HG02852 (cell line): ENCODE measurements at regions not wholly inside any gene's neighbourhood (a gene's known extent, or its start where the extent isn't known, plus 50 kb on each side); places are given as distances from the start of the nearest gene placed in this dataset.

Source experiments
- ATAC-seq: cut with Tn5 transposase; IDR thresholded peaks from one replicate; pipeline ENCODE4 v1.9.1; 2021; ENCODE audit warnings: mild to moderate bottlenecking, moderate library complexity; ENCODE audit not compliant: unreplicated experiment

DNA sequence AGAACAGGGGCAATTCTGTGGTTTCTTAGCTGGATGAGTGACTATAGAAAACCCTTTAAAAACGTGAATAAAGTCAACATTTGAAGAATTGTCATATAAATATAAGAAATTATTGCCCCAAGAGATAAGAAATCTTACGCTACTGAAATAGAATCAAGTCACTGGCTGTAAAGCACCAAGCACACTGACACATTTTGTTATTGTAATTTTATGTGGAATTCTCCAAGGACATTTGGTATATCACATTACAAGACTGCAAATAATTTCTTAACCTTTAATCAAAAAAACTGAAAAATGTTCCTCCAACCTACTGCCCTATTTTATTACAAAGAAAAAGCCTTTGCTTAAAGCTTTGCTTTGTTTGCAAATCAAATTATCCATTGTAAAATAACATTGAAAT lies 383.3 kb downstream of the IPMK start:
- ATAC-seq, result no peak

DNA sequence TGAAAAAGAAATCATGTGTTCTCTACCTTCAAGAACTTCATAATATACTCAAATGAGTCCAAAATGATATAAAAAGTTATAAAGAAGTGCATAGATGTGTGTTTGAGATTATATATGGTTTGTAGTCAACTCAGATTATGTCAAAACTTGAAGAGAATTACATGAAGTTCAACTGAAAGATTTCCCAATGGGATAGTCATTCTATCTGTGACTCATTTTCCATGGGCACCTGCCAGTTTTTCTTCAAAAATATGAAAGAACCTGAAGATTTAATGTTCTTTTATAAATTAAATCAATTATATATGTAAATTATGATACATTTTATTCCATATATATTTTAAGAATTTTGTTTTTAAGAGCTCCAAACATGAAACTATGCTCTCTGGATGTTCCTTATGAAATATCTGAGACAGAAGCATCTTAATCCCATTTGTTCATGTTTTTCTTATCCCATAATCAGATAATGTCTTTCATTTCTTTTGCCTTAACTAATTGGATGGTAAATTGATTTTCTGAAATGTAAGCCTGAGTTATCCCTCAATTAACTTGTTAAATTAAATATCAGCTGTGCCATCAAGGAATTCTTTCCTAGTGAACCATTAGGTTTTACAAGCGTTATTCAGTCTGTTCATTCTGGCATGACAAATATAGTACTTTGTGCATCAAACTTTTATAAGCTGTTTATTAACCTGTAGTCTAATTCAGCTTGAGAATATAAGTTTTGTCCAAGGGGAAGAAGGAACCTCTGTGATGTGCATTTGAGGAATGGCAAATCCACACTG lies 387.1 kb downstream of the IPMK start:
- ATAC-seq, result no peak

GRCh38 chr10:57874810-57875209 lies 392.9 kb downstream of the IPMK start:
- no peak for ATAC-seq

DNA sequence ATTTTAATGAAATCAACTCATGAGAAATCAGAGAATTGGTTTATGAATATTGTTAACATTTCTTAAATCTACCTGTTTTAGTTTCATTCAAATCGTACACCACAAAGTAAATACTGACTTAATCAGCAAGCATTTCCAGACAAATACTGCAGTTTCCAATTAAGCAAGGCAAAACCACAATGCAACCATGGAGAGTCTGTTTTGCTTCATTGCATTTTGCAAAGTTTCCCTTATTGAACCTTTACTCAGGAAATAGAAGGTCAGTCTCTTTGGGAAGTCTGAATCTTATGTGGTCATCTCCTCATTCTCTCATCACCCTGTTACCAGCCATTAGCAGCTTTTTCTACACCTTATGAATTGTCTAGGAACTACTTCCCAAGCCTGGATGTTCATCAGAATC lies 400.5 kb downstream of the IPMK start:
- no peak for ATAC-seq

- no peak for ATAC-seq
These were observed 402.7 kb downstream of the IPMK start for GRCh38 chr10:57864765-57865680.

DNA sequence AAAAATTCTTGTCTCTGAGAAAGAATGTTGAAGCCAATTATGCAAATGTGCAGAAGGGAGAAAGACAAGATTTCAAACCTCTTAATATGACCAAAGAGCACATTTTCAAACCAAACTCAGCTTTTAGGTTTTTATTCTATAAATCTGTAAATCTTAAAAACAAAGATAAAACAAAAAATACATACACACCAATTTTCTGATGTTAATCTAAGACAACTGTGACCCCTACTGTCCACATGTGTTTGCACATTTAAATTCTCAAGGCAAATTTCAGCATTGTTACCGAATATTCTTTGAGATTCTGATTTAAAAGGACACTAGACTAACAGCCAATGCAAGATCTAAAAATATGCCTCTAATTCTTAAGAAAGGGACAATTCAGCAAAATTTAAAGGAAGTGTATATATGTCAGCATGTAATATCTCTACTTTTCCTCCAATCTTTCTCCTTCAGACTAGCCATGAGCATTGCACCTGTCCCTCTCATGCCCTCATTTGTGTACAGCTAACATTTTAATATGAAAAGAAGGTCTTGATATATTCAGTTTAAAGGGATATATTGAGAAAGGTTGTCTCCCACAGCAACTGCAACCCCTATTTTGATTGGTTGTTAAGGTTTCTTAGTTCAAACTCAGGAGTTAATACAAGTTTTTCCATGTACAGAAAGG lies 417.9 kb downstream of the IPMK start:
- ATAC-seq, result no peak

- no peak for ATAC-seq
These were observed 421.2 kb downstream of the IPMK start for GRCh38 chr10:57846307-57847065.

- ATAC-seq, result no peak
These were observed 423.2 kb downstream of the IPMK start for GRCh38 chr10:57844387-57844998.

- no peak for ATAC-seq
These were observed 436.7 kb downstream of the IPMK start for GRCh38 chr10:57830877-57831560.

GRCh38 chr10:57825015-57825414 lies 442.7 kb downstream of the IPMK start:
- ATAC-seq, result no peak

GRCh38 chr10:57823398-57823797 lies 444.3 kb downstream of the IPMK start:
- no peak for ATAC-seq

GRCh38 chr10:57822965-57823364 lies 444.7 kb downstream of the IPMK start:
- no peak for ATAC-seq

DNA sequence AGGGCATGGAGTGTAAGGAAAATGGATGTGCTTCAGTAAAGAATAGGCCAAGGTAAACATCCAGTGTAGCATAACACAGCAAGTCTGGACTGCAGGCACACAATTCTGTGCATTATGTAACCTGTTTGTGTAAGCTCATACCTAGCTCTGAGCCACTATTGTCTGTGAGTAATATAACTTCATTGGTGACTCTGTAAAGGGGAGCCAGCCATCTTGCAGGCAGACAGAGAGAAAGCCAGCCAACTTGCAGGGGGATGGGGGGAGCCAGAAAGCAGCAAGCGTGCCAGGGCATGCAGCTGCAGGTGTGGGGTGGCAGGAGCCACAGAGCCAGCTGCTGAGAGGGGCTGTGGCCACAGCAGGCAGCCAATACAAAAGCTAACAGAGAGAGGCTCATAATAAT lies 449.2 kb downstream of the IPMK start:
- ATAC-seq, result no peak

DNA sequence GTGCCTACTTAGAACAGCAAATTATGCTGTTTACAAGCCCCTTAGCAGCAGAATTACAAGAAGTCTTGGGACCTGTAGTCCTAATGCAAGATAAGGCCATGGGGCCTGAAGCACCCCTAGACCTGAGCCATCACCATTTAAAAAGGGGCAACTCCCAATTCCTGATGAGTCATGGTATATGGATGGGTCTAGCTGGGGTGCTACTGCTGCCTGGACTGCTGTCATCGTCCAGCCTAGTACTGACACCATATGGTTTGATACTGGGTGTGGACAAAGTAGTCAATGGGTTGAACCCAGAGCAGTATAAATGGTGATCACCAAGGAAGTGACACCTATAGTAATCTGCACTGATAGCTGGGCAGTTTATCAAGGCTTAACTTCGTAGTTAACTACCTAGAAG lies 450.0 kb downstream of the IPMK start:
- ATAC-seq, result no peak

GRCh38 chr10:57815949-57816348 lies 451.7 kb downstream of the IPMK start:
- no peak for ATAC-seq

- ATAC-seq, result no peak
These were observed 457.7 kb downstream of the IPMK start for GRCh38 chr10:57809961-57810360.

DNA sequence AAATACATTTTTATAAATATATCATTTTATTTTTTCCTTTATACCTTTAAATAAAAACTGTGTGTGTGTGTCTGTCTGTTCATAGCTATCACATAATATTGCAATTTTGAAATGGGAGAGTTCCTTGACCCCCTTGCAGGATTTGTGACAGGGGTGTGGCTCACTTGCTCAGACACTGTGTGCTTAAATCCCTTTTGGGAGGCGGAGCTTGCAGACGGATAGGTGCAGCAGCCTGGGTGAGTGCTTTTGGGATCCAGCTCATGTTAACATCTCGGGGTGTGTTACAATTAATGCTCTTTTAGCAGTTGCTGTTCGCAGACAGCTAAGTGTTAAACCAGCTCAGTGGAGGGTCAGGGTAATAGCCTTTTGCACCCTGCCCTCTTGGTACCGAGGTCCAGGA lies 459.8 kb downstream of the IPMK start:
- ATAC-seq, result no peak

GRCh38 chr10:57806675-57807074 lies 461.0 kb downstream of the IPMK start:
- no peak for ATAC-seq

DNA sequence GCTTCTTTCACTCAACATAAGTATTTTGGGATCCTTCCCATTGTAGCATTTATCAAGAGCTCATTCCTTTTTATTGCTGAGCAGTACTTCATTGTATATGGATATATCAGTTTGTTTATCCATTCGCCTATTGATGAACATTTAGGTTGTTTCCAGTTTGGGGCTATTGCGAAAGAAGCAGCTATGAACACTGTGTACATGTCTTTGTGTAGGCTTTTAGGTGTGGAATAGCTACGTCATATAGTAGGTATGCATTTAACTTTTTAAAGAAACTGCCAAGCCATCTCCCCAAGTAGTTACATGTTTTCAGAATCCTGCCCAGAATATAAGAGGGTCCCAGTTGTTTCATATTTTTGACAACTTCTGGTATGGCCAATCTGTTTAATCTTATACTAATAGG lies 468.1 kb downstream of the IPMK start:
- ATAC-seq, result no peak

- no peak for ATAC-seq
These were observed 468.9 kb downstream of the IPMK start for GRCh38 chr10:57798830-57799229.
